VCaP (cell line): ENCODE measurements at regions not wholly inside any gene's neighbourhood (a gene's known extent, or its start where the extent isn't known, plus 50 kb on each side); places are given as distances from the start of the nearest gene placed in this dataset.

Experiments used
- H3K27ac ChIP-seq: fragments of 450-650 bp; 2 replicates; pipeline ENCODE4 v1.5.1; 2017
- CTCF ChIP-seq: fragments of 450-650 bp; conservative IDR thresholded peaks from 2 replicates; pipeline ENCODE4 v1.5.1; 2017; ENCODE audit warnings: mild to moderate bottlenecking, moderate library complexity

DNA sequence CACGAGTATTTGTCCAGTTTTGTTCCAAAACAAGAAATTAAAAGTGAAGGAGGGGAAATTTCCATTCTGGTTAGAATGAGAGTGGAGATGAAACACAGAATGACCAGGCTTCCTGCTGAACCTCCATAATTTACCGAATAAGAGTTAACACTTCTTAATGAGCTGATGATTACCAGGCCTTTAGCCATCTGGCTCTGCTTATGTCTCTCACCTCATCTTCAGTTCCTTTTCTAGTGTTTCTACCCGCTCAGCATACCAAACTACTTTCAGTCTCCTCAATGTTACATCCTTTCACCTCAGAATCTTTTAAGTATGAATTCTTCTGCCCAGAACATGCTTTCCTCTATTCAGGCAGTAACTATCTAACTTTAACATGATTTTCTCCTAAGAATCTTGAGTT is 209.0 kb upstream of the RSPO3 start:
- no peak for TF ChIP-seq CTCF
- no peak overlapping the region for H3K27ac ChIP-seq

DNA sequence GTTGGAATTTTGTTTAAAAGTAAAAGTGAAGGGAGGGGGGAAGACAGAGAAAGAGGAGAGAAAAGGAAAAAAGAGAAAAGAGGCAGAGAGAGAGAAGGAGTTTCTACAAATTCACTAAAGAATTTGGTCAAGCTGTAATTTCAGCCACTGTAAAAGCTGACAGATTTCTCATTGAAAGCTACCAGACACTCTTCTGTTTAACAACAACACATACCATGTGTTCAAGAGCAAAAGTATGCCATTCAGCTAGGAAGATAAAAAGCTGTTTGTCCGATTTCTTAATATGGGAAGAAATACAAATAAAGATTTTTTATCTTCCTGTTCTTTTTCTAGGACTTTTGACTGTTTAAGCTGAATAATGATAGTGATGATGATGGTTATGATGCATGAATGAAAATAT is 204.8 kb upstream of the RSPO3 start:
- TF ChIP-seq CTCF, result no peak
- no peak overlapping the region for H3K27ac ChIP-seq

- no peak for TF ChIP-seq CTCF
- no peak overlapping the region for H3K27ac ChIP-seq
These were observed 204.3 kb upstream of the RSPO3 start for GRCh38 chr6:126914172-126914571.

GRCh38 chr6:126914801-126915200 is 203.7 kb upstream of the RSPO3 start:
- no peak overlapping the region for H3K27ac ChIP-seq

DNA sequence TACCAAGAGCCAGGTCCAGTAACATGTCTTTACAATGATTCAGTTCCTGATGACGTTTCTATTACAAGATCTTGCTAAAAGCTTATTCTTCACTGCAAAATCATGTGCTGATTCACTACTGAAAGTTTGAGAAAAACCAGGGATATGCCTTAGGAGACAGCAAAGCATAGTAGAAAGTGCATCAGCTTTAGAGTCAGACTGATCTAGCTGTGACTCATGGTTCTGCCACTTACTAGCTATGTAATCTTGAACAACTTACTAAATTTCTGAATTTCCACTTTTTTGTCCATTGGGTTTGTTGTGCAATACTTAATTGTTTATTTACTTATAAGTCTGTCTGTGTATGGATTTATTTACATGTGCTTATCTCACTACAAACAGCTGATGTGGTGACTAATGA is 198.5 kb upstream of the RSPO3 start:
- no peak for TF ChIP-seq CTCF
- H3K27ac ChIP-seq, result no peak overlapping the region

More at GRCh38 chr6:126914801-126915200, 203.7 kb upstream of the RSPO3 start:
- no peak for TF ChIP-seq CTCF

GRCh38 chr6:126923807-126924206 is 194.7 kb upstream of the RSPO3 start:
- H3K27ac ChIP-seq, result no peak overlapping the region
- no peak for TF ChIP-seq CTCF

DNA sequence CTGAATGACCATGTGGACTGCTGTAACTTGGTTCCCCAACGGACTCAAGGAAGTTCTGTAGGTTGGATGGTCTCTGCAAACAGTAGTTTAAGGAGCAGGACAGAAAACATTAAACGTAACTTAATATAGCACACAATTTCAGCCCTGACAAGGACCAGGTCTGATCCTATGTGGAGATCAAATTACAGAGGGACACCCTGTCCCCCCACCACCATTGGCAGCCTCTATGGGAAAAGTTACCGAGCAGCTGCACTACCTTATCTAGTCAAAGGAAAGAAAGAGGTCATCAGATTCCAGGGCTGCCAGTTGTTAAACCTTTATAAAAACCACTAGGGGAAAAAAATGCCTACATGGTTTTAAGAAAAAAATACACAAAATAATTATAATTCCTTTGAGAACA is 191.5 kb upstream of the RSPO3 start:
- H3K27ac ChIP-seq, result no peak overlapping the region
- no peak for TF ChIP-seq CTCF

GRCh38 chr6:126927841-126928240 is 190.6 kb upstream of the RSPO3 start:
- TF ChIP-seq CTCF, result no peak
- no peak overlapping the region for H3K27ac ChIP-seq
